WI38 (cell line): ENCODE measurements at regions not wholly inside any gene's neighbourhood (a gene's known extent, or its start where the extent isn't known, plus 50 kb on each side); places are given as distances from the start of the nearest gene placed in this dataset.

ENCODE experiments used
- H3K4me3 ChIP-seq: 2 replicates; pipeline ENCODE4 v1.5.1; 2011; ENCODE audit warnings: low read depth, mild to moderate bottlenecking, control low read depth, low read length
- TF ChIP-seq, protein P1 (sequence below): IDR thresholded peaks from 2 replicates; pipeline ENCODE4 v1.5.1; 2012; ENCODE audit warnings: low read depth, mild to moderate bottlenecking, control low read depth, low read length

- TF ChIP-seq, protein P1, sequence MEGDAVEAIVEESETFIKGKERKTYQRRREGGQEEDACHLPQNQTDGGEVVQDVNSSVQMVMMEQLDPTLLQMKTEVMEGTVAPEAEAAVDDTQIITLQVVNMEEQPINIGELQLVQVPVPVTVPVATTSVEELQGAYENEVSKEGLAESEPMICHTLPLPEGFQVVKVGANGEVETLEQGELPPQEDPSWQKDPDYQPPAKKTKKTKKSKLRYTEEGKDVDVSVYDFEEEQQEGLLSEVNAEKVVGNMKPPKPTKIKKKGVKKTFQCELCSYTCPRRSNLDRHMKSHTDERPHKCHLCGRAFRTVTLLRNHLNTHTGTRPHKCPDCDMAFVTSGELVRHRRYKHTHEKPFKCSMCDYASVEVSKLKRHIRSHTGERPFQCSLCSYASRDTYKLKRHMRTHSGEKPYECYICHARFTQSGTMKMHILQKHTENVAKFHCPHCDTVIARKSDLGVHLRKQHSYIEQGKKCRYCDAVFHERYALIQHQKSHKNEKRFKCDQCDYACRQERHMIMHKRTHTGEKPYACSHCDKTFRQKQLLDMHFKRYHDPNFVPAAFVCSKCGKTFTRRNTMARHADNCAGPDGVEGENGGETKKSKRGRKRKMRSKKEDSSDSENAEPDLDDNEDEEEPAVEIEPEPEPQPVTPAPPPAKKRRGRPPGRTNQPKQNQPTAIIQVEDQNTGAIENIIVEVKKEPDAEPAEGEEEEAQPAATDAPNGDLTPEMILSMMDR = no peak
- no peak overlapping the region for H3K4me3 ChIP-seq
Observed at GRCh38 chr10:108184114-108184513, 1019.6 kb upstream of the SORCS1 start.

GRCh38 chr10:108180878-108181277 is 1016.4 kb upstream of the SORCS1 start:
- TF ChIP-seq, protein P1 = no peak
- no peak overlapping the region for H3K4me3 ChIP-seq

GRCh38 chr10:108169846-108170245 is 1005.3 kb upstream of the SORCS1 start:
- no peak overlapping the region for H3K4me3 ChIP-seq
- TF ChIP-seq, protein P1 = no peak

- TF ChIP-seq, protein P1 = no peak
- no peak overlapping the region for H3K4me3 ChIP-seq
Observed at GRCh38 chr10:108167766-108168165, 1003.3 kb upstream of the SORCS1 start.

GRCh38 chr10:108166401-108166800 is 1001.9 kb upstream of the SORCS1 start:
- TF ChIP-seq, protein P1 = no peak
- H3K4me3 ChIP-seq = no peak overlapping the region

DNA sequence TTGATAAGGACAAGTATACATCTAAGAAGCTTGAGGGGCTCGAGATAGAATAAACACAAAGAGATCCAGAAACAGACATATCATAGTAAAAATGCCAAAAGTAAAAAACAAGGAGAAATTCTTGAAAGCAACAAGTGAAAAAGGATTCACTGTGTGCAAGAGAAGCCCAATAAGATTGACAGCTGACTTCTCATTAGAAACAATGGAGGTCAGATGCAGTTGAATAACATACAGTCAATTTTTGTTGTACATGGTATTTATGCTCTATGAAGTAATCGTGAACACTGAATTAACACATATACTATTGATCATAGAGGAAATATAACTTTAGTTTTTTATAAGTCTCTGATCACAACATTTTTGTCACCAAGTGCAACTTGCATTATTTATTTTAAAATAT is 982.8 kb upstream of the SORCS1 start:
- TF ChIP-seq, protein P1 = no peak

GRCh38 chr10:108141064-108141463 is 976.6 kb upstream of the SORCS1 start:
- no peak overlapping the region for H3K4me3 ChIP-seq
- TF ChIP-seq, protein P1 = no peak

More for the DNA sequence above, 982.8 kb upstream of the SORCS1 start:
- no peak overlapping the region for H3K4me3 ChIP-seq
